GM12878 (cell line): ENCODE measurements at regions not wholly inside any gene's neighbourhood (a gene's known extent, or its start where the extent isn't known, plus 50 kb on each side); places are given as distances from the start of the nearest gene placed in this dataset.

Experiments used
- ATAC-seq: fragments of 200-7000 bp; cut with Tn5 transposase; 3 replicates; pipeline ENCODE4 v1.9.1; 2020; ENCODE audit warnings: mild to moderate bottlenecking, moderate library complexity
- BruUV-seq: library from RNA; stranded (reverse); fragments of 400-500 nt; replicated peaks from 2 replicates; lab custom pipeline; 2021; lab: Mats Ljungman, UMichigan
- CTCF ChIA-PET: fragments of 300-600 bp; sonication (Branson Sonifier 250); formaldehyde crosslinking; extraction: SDS; loops from one replicate; lab custom pipeline; 2021; ENCODE audit warnings: inconsistent platforms; lab: Yijun Ruan, JAX
- POLR2A ChIA-PET: fragments of 350-600 bp; formaldehyde crosslinking; extraction: SDS; loops from one replicate; lab custom pipeline; 2021; ENCODE audit warnings: inconsistent platforms; lab: Charles Lee
- RAD21 ChIA-PET: fragments of 300-600 bp; sonication (Branson Sonifier 250); formaldehyde crosslinking; loops from one replicate; lab custom pipeline; 2023; ENCODE audit warnings: antibody characterized with exemption; ENCODE audit not compliant: unreplicated experiment; lab: Charles Lee
- SMC1A ChIA-PET: fragments of 300-600 bp; sonication (Branson Sonifier 250); formaldehyde crosslinking; loops from one replicate; lab custom pipeline; 2023; ENCODE audit not compliant: unreplicated experiment, uncharacterized antibody; lab: Charles Lee
- DNase-seq: peaks from one replicate; pipeline ENCODE4 v3.0.0-alpha.2; 2011; ENCODE audit warnings: low read depth, low spot score
- FAIRE-seq: peaks from 3 replicates; lab custom pipeline; 2011; peaks lifted over from hg19 to GRCh38; lab: Jason Lieb, UNC
- H2AFZ ChIP-seq: 2 replicates; pipeline ENCODE4 v1.6.0; 2011; ENCODE audit warnings: low read depth, low read length, control low read depth; ENCODE audit not compliant: control insufficient read depth
- H3K27ac ChIP-seq: 2 replicates; pipeline ENCODE4 v1.5.1; 2011; ENCODE audit warnings: control low read depth; ENCODE audit not compliant: control insufficient read depth, insufficient read depth
- H3K27me3 ChIP-seq, 2 experiments: replicated peaks in 1 of 2; 2 replicates each; pipeline versions ENCODE4 v1.6.0 to v1.6.1; 2011; ENCODE audit warnings: low read length in 1 of 2; ENCODE audit not compliant: control insufficient read depth in 2 of 2, insufficient read depth in 2 of 2
- H3K36me3 ChIP-seq, 2 experiments: 2 replicates each; pipeline ENCODE4 v1.5.1; 2011; ENCODE audit warnings: low read length in 1 of 2; ENCODE audit not compliant: control insufficient read depth in 2 of 2, insufficient read depth in 2 of 2
- H3K4me1 ChIP-seq: 2 replicates; pipeline ENCODE4 v1.6.1; 2011; ENCODE audit warnings: mild to moderate bottlenecking, low read length, moderate library complexity, mixed read lengths; ENCODE audit not compliant: control insufficient read depth, insufficient read depth
- H3K4me2 ChIP-seq: 2 replicates; pipeline ENCODE4 v1.6.0; 2011; ENCODE audit warnings: control low read depth; ENCODE audit not compliant: control insufficient read depth, insufficient read depth
- H3K4me3 ChIP-seq: fragments of 200-600 bp; sonication (generic); 2 replicates; pipeline ENCODE4 v1.5.1; 2016
- H3K79me2 ChIP-seq: 2 replicates; pipeline ENCODE4 v1.6.0; 2011; ENCODE audit warnings: low read length; ENCODE audit not compliant: control insufficient read depth, insufficient read depth
- H3K9ac ChIP-seq: 2 replicates; pipeline ENCODE4 v1.8.0; 2011; ENCODE audit warnings: low read length, control low read depth, mixed read lengths; ENCODE audit not compliant: control insufficient read depth, insufficient read depth
- H3K9me3 ChIP-seq: replicated peaks from 3 replicates; pipeline ENCODE4 v1.5.1; 2011; ENCODE audit warnings: mild to moderate bottlenecking, low read length; ENCODE audit not compliant: control insufficient read depth, insufficient read depth
- H4K20me1 ChIP-seq: 2 replicates; pipeline ENCODE4 v1.6.0; 2011; ENCODE audit not compliant: control insufficient read depth, insufficient read depth
- CHD2 ChIP-seq: IDR thresholded peaks from 2 replicates; pipeline ENCODE4 v1.6.1; 2011; ENCODE audit warnings: low read depth, low read length, improper control_type of control experiment, borderline replicate concordance
- CUX1 ChIP-seq: IDR thresholded peaks from 2 replicates; pipeline ENCODE4 v1.6.1; 2012; ENCODE audit warnings: improper control_type of control experiment, low read depth, low read length; ENCODE audit not compliant: insufficient replicate concordance
- FOXM1 ChIP-seq: IDR thresholded peaks from 2 replicates; pipeline ENCODE4 v1.6.1; 2012; ENCODE audit warnings: low read depth, mild to moderate bottlenecking, inconsistent platforms, low read length, moderate library complexity
- IKZF1 ChIP-seq: fragments of 450-650 bp; conservative IDR thresholded peaks from 2 replicates; pipeline ENCODE4 v1.6.1; 2017; ENCODE audit warnings: antibody characterized with exemption, mild to moderate bottlenecking
- JUND ChIP-seq: IDR thresholded peaks from 2 replicates; pipeline ENCODE4 v1.6.1; 2012; ENCODE audit warnings: low read depth, mild to moderate bottlenecking, low read length, improper control_type of control experiment, moderate library complexity
- RELB ChIP-seq: fragments of 450-650 bp; IDR thresholded peaks from 2 replicates; pipeline ENCODE4 v1.6.1; 2017; ENCODE audit warnings: low read depth, mild to moderate bottlenecking, moderate library complexity
- WGBS: methylation state at CpG from one replicate; pipeline ENCODE4 v1.1.6; 2016; ENCODE audit warnings: low lambda C conversion rate; ENCODE audit not compliant: insufficient replicate concordance, insufficient coverage; ENCODE audit errors: missing lambda C conversion rate; 5-methylcytosine and 5-hydroxymethylcytosine counted together
- in situ Hi-C: fragments of 300-500 bp; cut with MboI; formaldehyde crosslinking; loops from 9 replicates; pipeline ENCODE4 v1.14.3; 2018; ENCODE audit warnings: mixed read lengths
- intact Hi-C: fragments of 100-400 bp; cut with micrococcal nuclease; formaldehyde crosslinking; loops from one replicate; pipeline ENCODE4 v1.14.2; 2022; ENCODE audit not compliant: unreplicated experiment

- Histone ChIP-seq H3K27ac (no peak overlapping the region), H3K9me3 (no peaks in the 10 kb centered on the region; the same call in 2 of the 3 replicates), H4K20me1 (no peaks in the 10 kb centered on the region), H3K27me3 (peaks cover 0 to 2% of the 10 kb centered on the region in 2 experiments; a peak in 1 of 4 replicates), H3K4me3 (no peak overlapping the region), H3K4me1 (no peaks in the 10 kb centered on the region), H3K79me2 (no peaks in the 10 kb centered on the region), H3K4me2 (no peak overlapping the region), H3K36me3 (no peaks in the 10 kb centered on the region), H3K9ac (no peak overlapping the region), H2AFZ (no peak overlapping the region)
- in situ Hi-C loops (no loop called here), intact Hi-C loops (no loop called here)
- ChIA-PET SMC1A (no interaction called here), RAD21 (no interaction called here), CTCF (no interaction called here), POLR2A (no interaction called here)
- DNase-seq (no peak), ATAC-seq (no peak), FAIRE-seq (no peak)
- TF ChIP-seq RELB, result no peak
- BruUV-seq, result no TSS peak
- WGBS, result 27% methylated on average over 9 of the region's 9 CpGs
Observed at GRCh38 chr9:135213566-135213965, 126.1 kb downstream of the OLFM1 start.

DNA sequence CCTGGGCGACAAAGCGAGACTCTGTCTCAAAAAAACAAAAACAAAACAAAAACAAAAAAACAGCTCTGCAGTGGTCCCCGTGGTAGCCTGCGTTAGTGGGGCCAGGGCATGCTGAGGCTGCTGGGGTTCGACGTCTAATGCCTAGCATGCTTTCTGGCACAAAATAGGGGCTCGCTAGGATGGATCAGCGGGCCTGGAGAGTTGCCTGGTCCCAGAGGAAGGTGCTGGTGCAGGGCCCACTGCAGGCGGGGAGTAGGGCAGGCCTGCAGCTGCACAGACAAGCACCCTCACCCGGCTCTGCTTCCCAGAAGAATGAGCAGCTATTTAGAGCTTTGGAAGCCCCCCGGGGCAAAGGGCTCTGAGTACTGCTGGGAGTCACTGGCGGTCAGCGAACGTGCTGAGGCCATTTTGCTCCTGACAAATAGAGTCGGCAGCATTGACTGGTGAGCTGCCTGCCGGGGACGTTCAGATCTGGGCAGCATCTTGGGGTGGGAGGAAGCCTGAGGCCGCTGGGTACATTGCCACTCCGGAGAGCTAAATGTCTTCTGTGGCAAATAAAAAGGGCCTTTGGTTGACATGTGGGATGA is 126.7 kb downstream of the OLFM1 start:
- no peaks in the 10 kb centered on the region for H4K20me1 ChIP-seq
- no TSS peak for BruUV-seq
- SMC1A ChIA-PET, result no interaction called here
- POLR2A ChIA-PET, result no interaction called here
- H3K27ac ChIP-seq, result no peak overlapping the region
- H3K36me3 ChIP-seq, result no peaks in the 10 kb centered on the region
- no peak for ATAC-seq
- no peak overlapping the region for H3K9ac ChIP-seq
- H3K4me2 ChIP-seq, result no peak overlapping the region
- no peak for FAIRE-seq
- in situ Hi-C loops (no loop called here), intact Hi-C loops (no loop called here)
- no peaks in the 10 kb centered on the region for H3K4me1 ChIP-seq
- no peak overlapping the region for H3K4me3 ChIP-seq
- DNase-seq, result no peak
- H3K9me3 ChIP-seq, result no peaks in the 10 kb centered on the region; the same call in 2 of the 3 replicates
- CTCF ChIA-PET, result no interaction called here
- no peak overlapping the region for H2AFZ ChIP-seq
- H3K27me3 ChIP-seq, result peaks cover 0 to 2% of the 10 kb centered on the region in 2 experiments; a peak in 1 of 4 replicates
- RAD21 ChIA-PET, result no interaction called here
- no peaks in the 10 kb centered on the region for H3K79me2 ChIP-seq
- WGBS, result 35% methylated on average over 19 of the region's 19 CpGs
- TF ChIP-seq CUX1 (no peak), FOXM1 (no peak), CHD2 (no peak), JUND (no peak), IKZF1 (no peak)
